BLaER1 treated with 17β-estradiol and CSF1 and Interleukin-3, amounts not matched to agents 10 nM and 100 nM (cell line): ENCODE measurements at regions not wholly inside any gene's neighbourhood (a gene's known extent, or its start where the extent isn't known, plus 50 kb on each side); places are given as distances from the start of the nearest gene placed in this dataset.

ENCODE experiments used
- H3K27ac ChIP-seq, 11 experiments: shearing (Covaris generic); formaldehyde crosslinking; 2 replicates each; pipeline ENCODE4 v1.8.1; 2022
- H3K27me3 ChIP-seq, 11 experiments: shearing (Covaris generic); formaldehyde crosslinking; 2 replicates each; pipeline ENCODE4 v1.8.1; 2022
- H3K36me3 ChIP-seq, 11 experiments: shearing (Covaris generic); formaldehyde crosslinking; 2 replicates each; pipeline ENCODE4 v1.8.1; 2022
- H3K4me1 ChIP-seq, 10 experiments: shearing (Covaris generic); formaldehyde crosslinking; 2 replicates each; pipeline ENCODE4 v1.8.1; 2022
- H3K4me2 ChIP-seq, 11 experiments: shearing (Covaris generic); formaldehyde crosslinking; 2 replicates each; pipeline ENCODE4 v1.8.1; 2022
- H3K4me3 ChIP-seq, 10 experiments: shearing (Covaris generic); formaldehyde crosslinking; 2 replicates each; pipeline ENCODE4 v1.8.1; 2022
- H3K9ac ChIP-seq, 11 experiments: shearing (Covaris generic); formaldehyde crosslinking; 2 replicates each; pipeline ENCODE4 v1.8.1; 2022
- H3K9me3 ChIP-seq, 11 experiments: shearing (Covaris generic); formaldehyde crosslinking; replicated peaks in 1 of 11; 2 replicates each; pipeline ENCODE4 v1.8.1; 2022
- H4K20me1 ChIP-seq, 11 experiments: shearing (Covaris generic); formaldehyde crosslinking; 2 replicates each; pipeline ENCODE4 v1.8.1; 2022
- Cebpa-rat ChIP-seq, 11 experiments: shearing (Covaris generic); IDR thresholded peaks; 2 replicates each; pipeline ENCODE4 v1.8.1; 2022

DNA sequence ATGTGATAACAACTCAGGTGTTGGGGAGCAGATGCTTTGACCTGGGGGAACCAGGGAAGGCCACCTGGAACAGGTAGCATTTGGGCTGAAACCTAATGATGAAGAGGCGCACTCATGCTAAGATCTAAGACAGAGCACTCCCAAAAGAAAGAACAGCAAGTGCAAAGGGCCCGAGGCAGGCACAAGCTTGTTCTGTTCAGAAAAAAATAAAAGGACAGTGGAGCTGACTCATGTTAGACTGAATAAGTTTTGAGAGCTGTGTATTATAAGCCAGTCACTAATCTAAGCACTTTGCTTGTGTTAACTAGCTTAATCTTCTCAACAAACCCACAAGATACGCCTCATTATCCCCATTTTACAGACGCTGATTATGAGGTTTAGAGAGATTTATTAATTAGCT, 90.1 kb downstream of the MATN1 start:
- no peak overlapping the region for H3K27ac ChIP-seq
- H3K4me2 ChIP-seq: 0 out of 22 replicates have a peak overlapping the region, but pooled peaks of 1 of the 11 experiments have one; percentile 41
- no peaks in the 10 kb centered on the region for H3K27me3 ChIP-seq
- H3K4me3 ChIP-seq: no peak overlapping the region
- no peaks in the 10 kb centered on the region for H4K20me1 ChIP-seq
- peaks cover 0 to 31% (median 2%) of the 10 kb centered on the region in 10 experiments; a peak in 7 of 20 replicates for H3K4me1 ChIP-seq
- TF ChIP-seq Cebpa-rat (IDR thresholded peaks at IDR 0.05): no peak
- H3K9me3 ChIP-seq: no peaks in the 10 kb centered on the region
- no peaks in the 10 kb centered on the region for H3K36me3 ChIP-seq
- no peak overlapping the region for H3K9ac ChIP-seq

- Histone ChIP-seq H4K20me1 (no peaks in the 10 kb centered on the region), H3K9ac (no peak overlapping the region), H3K4me1 (peaks cover 0 to 31% (median 5%) of the 10 kb centered on the region in 10 experiments; a peak in 9 of 20 replicates), H3K4me3 (no peak overlapping the region), H3K9me3 (peaks cover 0 to 5% (median 2%) of the 10 kb centered on the region in 11 experiments; a peak in 12 of 22 replicates), H3K27ac (no peak overlapping the region; a peak in 1 of 22 replicates), H3K4me2 (peak overlapping the region in 4 of 11 experiments; percentile 2 to 41 (median 7); a peak in 4 of 22 replicates), H3K36me3 (no peaks in the 10 kb centered on the region), H3K27me3 (no peaks in the 10 kb centered on the region)
- TF ChIP-seq Cebpa-rat (IDR thresholded peaks at IDR 0.05): no peak
These were observed 90.9 kb downstream of the MATN1 start for GRCh38 chr1:30632481-30632880.

DNA sequence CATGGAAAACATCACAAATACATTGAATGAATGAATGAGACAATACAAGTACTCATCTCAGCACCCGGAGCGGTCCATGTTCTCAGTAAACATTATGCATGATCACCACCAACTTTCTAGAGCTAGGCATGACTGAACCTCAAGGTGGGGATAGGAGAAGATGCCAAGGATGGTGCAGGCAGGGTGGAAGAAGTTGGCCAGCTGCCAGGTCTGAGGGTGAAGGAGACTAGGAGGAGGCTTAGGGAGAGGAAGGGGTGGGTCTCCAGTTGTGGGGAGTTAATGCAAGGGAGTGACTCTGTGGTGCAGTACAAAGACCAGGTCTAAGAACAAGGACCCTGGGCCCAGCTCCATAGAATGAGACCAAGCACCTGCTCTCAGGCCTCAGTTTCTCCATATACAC, 91.7 kb downstream of the MATN1 start:
- Histone ChIP-seq H3K36me3 (no peaks in the 10 kb centered on the region), H3K27ac (no peak overlapping the region), H3K4me2 (peak overlapping the region in 2 of 11 experiments; percentile 11 to 41; a peak in 4 of 22 replicates), H3K9ac (no peak overlapping the region), H3K27me3 (no peaks in the 10 kb centered on the region), H3K4me1 (peaks cover 0 to 31% (median 5%) of the 10 kb centered on the region in 10 experiments; a peak in 9 of 20 replicates), H3K4me3 (no peak overlapping the region), H4K20me1 (no peaks in the 10 kb centered on the region), H3K9me3 (peaks cover 7 to 13% (median 10%) of the 10 kb centered on the region in 11 experiments; a peak in 20 of 22 replicates)
- TF ChIP-seq Cebpa-rat (IDR thresholded peaks at IDR 0.05): no peak

GRCh38 chr1:30629501-30629900, 93.9 kb downstream of the MATN1 start:
- H3K36me3 ChIP-seq: no peaks in the 10 kb centered on the region
- TF ChIP-seq Cebpa-rat (IDR thresholded peaks at IDR 0.05): no peak
- H3K4me2 ChIP-seq: no peak overlapping the region
- peaks cover 9 to 16% (median 13%) of the 10 kb centered on the region in 11 experiments; a peak in 20 of 22 replicates for H3K9me3 ChIP-seq
- no peak overlapping the region for H3K9ac ChIP-seq
- H3K4me1 ChIP-seq: peaks cover 0 to 17% (median 5%) of the 10 kb centered on the region in 10 experiments; a peak in 9 of 20 replicates
- H3K27me3 ChIP-seq: no peaks in the 10 kb centered on the region
- H4K20me1 ChIP-seq: no peaks in the 10 kb centered on the region
- no peak overlapping the region for H3K4me3 ChIP-seq
- no peak overlapping the region for H3K27ac ChIP-seq

- no peak for TF ChIP-seq Cebpa-rat (IDR thresholded peaks at IDR 0.05)
- H3K9ac ChIP-seq: no peak overlapping the region
- H4K20me1 ChIP-seq: no peaks in the 10 kb centered on the region
These were observed 95.4 kb downstream of the MATN1 start for GRCh38 chr1:30627994-30628393.

GRCh38 chr1:30627206-30627605, 96.2 kb downstream of the MATN1 start:
- H3K9ac ChIP-seq: no peak overlapping the region
- peaks cover 18 to 35% (median 23%) of the 10 kb centered on the region in 11 experiments for H3K9me3 ChIP-seq
- H3K27ac ChIP-seq: no peak overlapping the region
- no peak for TF ChIP-seq Cebpa-rat (IDR thresholded peaks at IDR 0.05)
- H3K36me3 ChIP-seq: no peaks in the 10 kb centered on the region
- H3K4me2 ChIP-seq: no peak overlapping the region
- no peak overlapping the region for H3K4me3 ChIP-seq
- H3K4me1 ChIP-seq: peaks cover 0 to 6% (median under 1%) of the 10 kb centered on the region in 10 experiments; a peak in 8 of 20 replicates
- H3K27me3 ChIP-seq: no peaks in the 10 kb centered on the region
- no peaks in the 10 kb centered on the region for H4K20me1 ChIP-seq

More at GRCh38 chr1:30627994-30628393, 95.4 kb downstream of the MATN1 start:
- no peak overlapping the region for H3K4me2 ChIP-seq
- peaks cover 18 to 28% (median 22%) of the 10 kb centered on the region in 11 experiments for H3K9me3 ChIP-seq
- no peaks in the 10 kb centered on the region for H3K36me3 ChIP-seq
- no peak overlapping the region for H3K4me3 ChIP-seq
- H3K27ac ChIP-seq: no peak overlapping the region
- no peaks in the 10 kb centered on the region for H3K27me3 ChIP-seq
- H3K4me1 ChIP-seq: peaks cover 0 to 14% (median 5%) of the 10 kb centered on the region in 10 experiments; a peak in 9 of 20 replicates

- no peaks in the 10 kb centered on the region for H3K36me3 ChIP-seq
- no peaks in the 10 kb centered on the region for H3K27me3 ChIP-seq
- no peak overlapping the region for H3K27ac ChIP-seq
- H3K9me3 ChIP-seq: peaks cover 18 to 35% (median 23%) of the 10 kb centered on the region in 11 experiments
- TF ChIP-seq Cebpa-rat (IDR thresholded peaks at IDR 0.05): no peak
- H3K4me2 ChIP-seq: no peak overlapping the region
- H4K20me1 ChIP-seq: no peaks in the 10 kb centered on the region
- no peak overlapping the region for H3K4me3 ChIP-seq
- H3K4me1 ChIP-seq: peaks cover 0 to 6% (median 0%) of the 10 kb centered on the region in 10 experiments; a peak in 2 of 20 replicates
- H3K9ac ChIP-seq: no peak overlapping the region
These were observed 100.0 kb downstream of the MATN1 start for GRCh38 chr1:30623431-30623830.

GRCh38 chr1:30619619-30620018, 103.8 kb downstream of the MATN1 start:
- H3K27ac ChIP-seq: no peak overlapping the region
- no peaks in the 10 kb centered on the region for H4K20me1 ChIP-seq
- no peaks in the 10 kb centered on the region for H3K27me3 ChIP-seq
- no peak for TF ChIP-seq Cebpa-rat (IDR thresholded peaks at IDR 0.05)
- no peak overlapping the region for H3K4me3 ChIP-seq
- H3K4me2 ChIP-seq: no peak overlapping the region
- no peak overlapping the region for H3K9ac ChIP-seq
- peaks cover 7 to 20% (median 13%) of the 10 kb centered on the region in 11 experiments for H3K9me3 ChIP-seq
- no peaks in the 10 kb centered on the region for H3K36me3 ChIP-seq
- H3K4me1 ChIP-seq: no peaks in the 10 kb centered on the region

GRCh38 chr1:30618335-30618747, 105.0 kb downstream of the MATN1 start:
- Histone ChIP-seq H3K27me3 (no peaks in the 10 kb centered on the region), H3K4me3 (no peak overlapping the region), H3K36me3 (no peaks in the 10 kb centered on the region), H3K9ac (no peak overlapping the region), H3K4me1 (no peaks in the 10 kb centered on the region), H4K20me1 (no peaks in the 10 kb centered on the region), H3K9me3 (peaks cover 3 to 12% (median 7%) of the 10 kb centered on the region in 11 experiments), H3K27ac (no peak overlapping the region), H3K4me2 (no peak overlapping the region)
- TF ChIP-seq Cebpa-rat (IDR thresholded peaks at IDR 0.05): no peak

GRCh38 chr1:30616759-30617158, 106.6 kb downstream of the MATN1 start:
- TF ChIP-seq Cebpa-rat (IDR thresholded peaks at IDR 0.05): no peak
- Histone ChIP-seq H3K4me1 (no peaks in the 10 kb centered on the region), H3K9ac (no peak overlapping the region), H3K4me2 (no peak overlapping the region), H3K27ac (no peak overlapping the region), H3K9me3 (no peaks in the 10 kb centered on the region), H3K27me3 (no peaks in the 10 kb centered on the region), H4K20me1 (no peaks in the 10 kb centered on the region), H3K36me3 (no peaks in the 10 kb centered on the region), H3K4me3 (no peak overlapping the region)
